ENCODE measurements at regions not wholly inside any gene's neighbourhood (a gene's known extent, or its start where the extent isn't known, plus 50 kb on each side); places are given as distances from the start of the nearest gene placed in this dataset.

DNA sequence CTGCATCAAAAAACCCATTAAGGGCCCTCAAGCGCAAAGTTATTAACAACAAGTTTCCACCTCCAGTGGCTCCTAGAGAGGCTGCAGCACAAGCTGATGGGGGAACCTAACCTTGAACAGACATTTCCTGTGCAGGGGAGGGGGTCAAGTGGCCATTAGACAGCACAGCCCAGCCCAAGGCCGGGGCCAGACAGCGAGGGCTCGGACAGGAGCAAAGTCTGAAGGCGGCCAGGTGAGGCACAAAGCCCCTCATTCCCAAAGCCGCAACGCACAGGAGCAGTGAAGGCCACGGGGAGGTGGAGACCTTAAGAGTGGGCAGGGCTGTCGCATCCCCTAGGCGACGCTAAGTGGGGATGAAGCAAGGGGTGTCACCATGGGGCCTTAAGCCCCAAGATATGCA, 73.2 kb upstream of the ZNF746 start:
- FAIRE-seq (no peak), DNase-seq (ENCODE audit: insufficient read length, low spot score) (no peak)
- no peak for TF ChIP-seq POLR2A (IDR thresholded peaks at IDR 0.05; ENCODE audit: low read depth, low read length)
- TF ChIP-seq SPI1 (IDR thresholded peaks at IDR 0.05; ENCODE audit: low read depth, low read length) = no peak
- TF ChIP-seq TAF1 (IDR thresholded peaks at IDR 0.05; ENCODE audit: low read depth, low read length) = no peak
- no peak for TF ChIP-seq PAX5 (IDR thresholded peaks at IDR 0.05; ENCODE audit: insufficient read depth, low read length, severe bottlenecking)
- no peak for TF ChIP-seq POU2F2 (IDR thresholded peaks at IDR 0.05; ENCODE audit: low read depth, low read length)
- TF ChIP-seq POLR2AphosphoS5 (IDR thresholded peaks at IDR 0.05; ENCODE audit: low read depth, low read length) = no peak

DNA sequence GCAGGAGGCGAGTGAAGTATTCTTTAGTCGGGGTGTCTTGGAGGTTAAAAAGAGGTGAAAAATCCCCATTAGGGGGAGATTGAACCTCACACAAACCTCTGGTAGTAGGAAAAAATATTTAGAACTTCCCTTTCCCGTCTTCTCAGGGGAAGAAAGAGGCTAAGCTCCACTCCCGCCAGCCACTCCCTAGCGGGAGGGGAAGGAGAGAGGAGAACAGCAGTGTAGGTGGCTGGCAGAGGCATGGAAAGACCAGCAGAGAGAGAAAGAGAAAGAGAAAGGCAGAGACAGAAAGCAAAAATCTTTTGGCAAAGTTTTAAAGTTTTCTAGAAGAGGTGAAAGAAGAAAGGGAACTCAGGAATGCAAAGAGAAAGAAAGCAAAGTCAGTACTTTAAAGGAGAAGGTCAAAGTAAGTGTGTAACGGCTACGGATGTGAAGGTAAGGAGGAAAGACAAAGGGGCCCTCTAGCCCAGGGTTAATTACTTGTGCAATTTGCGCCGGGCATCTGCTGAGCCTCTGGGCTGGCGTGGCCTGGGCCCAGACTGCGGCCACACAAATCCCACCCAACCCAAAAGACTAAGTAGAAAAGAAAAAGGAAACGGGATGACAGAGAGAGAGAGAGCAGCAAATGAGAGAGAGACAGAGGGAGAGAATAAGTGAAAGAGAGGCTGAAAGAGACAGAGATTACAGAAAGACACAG, 72.3 kb upstream of the ZNF746 start:
- DNase-seq (ENCODE audit: insufficient read length, low spot score) (no peak), FAIRE-seq (no peak)
- TF ChIP-seq PAX5 (IDR thresholded peaks at IDR 0.05; ENCODE audit: insufficient read depth, low read length, severe bottlenecking) = no peak
- TF ChIP-seq POLR2A (IDR thresholded peaks at IDR 0.05; ENCODE audit: low read depth, low read length) = no peak
- TF ChIP-seq POLR2AphosphoS5 (IDR thresholded peaks at IDR 0.05; ENCODE audit: low read depth, low read length) = no peak
- TF ChIP-seq SPI1 (IDR thresholded peaks at IDR 0.05; ENCODE audit: low read depth, low read length) = no peak
- TF ChIP-seq POU2F2 (IDR thresholded peaks at IDR 0.05; ENCODE audit: low read depth, low read length) = no peak
- no peak for TF ChIP-seq TAF1 (IDR thresholded peaks at IDR 0.05; ENCODE audit: low read depth, low read length)

DNA sequence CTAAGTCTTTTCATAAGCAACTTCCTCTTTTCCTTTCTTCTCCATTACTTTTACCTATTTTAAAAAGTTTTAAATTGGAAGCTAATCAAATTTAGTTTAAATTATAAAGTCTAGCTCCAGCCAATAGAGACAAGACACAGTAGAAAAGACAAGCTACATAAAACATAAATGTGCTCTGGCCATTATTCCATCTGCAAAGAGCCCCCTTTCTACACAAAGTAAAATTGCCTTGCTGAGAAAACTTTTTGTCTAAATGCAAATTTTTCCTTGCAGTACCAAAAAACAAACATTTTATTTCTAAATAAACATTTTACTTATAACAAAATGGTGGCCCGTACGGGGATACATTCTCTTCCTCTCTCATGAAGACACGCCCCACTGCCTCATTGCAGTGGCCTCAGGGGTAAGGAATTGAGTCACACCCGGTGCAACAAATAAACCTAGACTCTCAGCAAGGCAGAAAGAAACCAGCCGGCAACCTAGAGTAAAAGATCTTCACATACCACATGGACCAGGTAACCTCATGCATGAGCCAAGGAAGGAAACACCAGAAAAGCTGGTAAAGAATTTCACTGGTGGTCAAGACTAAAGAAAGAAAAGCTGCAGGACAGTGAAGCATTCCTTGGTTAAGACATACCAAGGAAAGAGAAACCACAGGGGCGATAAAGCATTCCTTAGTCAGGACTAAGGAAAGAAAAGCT, 71.6 kb upstream of the ZNF746 start:
- no peak for TF ChIP-seq SPI1 (IDR thresholded peaks at IDR 0.05; ENCODE audit: low read depth, low read length)
- no peak for TF ChIP-seq TAF1 (IDR thresholded peaks at IDR 0.05; ENCODE audit: low read depth, low read length)
- TF ChIP-seq PAX5 (IDR thresholded peaks at IDR 0.05; ENCODE audit: insufficient read depth, low read length, severe bottlenecking) = no peak
- TF ChIP-seq POU2F2 (IDR thresholded peaks at IDR 0.05; ENCODE audit: low read depth, low read length) = no peak
- no peak for TF ChIP-seq POLR2A (IDR thresholded peaks at IDR 0.05; ENCODE audit: low read depth, low read length)
- TF ChIP-seq POLR2AphosphoS5 (IDR thresholded peaks at IDR 0.05; ENCODE audit: low read depth, low read length) = no peak
- DNase-seq (ENCODE audit: insufficient read length, low spot score) (no peak), FAIRE-seq (no peak)

DNA sequence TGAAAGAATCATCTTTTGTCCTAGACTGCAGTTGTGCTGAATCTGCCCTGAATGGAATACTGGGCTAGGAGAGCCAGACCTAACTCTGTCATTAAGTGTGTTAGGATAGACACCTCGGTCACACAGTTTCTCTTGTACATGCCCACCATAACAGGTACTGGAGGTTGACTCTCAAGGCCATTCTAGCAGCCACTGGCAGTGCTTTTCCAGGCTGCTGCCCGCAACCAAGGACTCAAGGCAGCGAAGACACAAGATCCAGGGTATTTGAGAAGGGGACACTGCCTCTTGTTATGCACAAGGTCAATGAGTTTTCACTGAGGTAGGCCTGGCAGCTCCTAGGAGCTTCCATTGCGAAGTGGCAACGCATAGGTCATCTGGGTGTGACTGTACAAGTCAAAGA, 70.6 kb upstream of the ZNF746 start:
- DNase-seq (ENCODE audit: insufficient read length, low spot score) (no peak), FAIRE-seq (no peak)
- no peak for TF ChIP-seq POLR2A (IDR thresholded peaks at IDR 0.05; ENCODE audit: low read depth, low read length)
- TF ChIP-seq SPI1 (IDR thresholded peaks at IDR 0.05; ENCODE audit: low read depth, low read length) = no peak
- no peak for TF ChIP-seq PAX5 (IDR thresholded peaks at IDR 0.05; ENCODE audit: insufficient read depth, low read length, severe bottlenecking)
- no peak for TF ChIP-seq TAF1 (IDR thresholded peaks at IDR 0.05; ENCODE audit: low read depth, low read length)
- TF ChIP-seq POU2F2 (IDR thresholded peaks at IDR 0.05; ENCODE audit: low read depth, low read length) = no peak
- TF ChIP-seq POLR2AphosphoS5 (IDR thresholded peaks at IDR 0.05; ENCODE audit: low read depth, low read length) = no peak

DNA sequence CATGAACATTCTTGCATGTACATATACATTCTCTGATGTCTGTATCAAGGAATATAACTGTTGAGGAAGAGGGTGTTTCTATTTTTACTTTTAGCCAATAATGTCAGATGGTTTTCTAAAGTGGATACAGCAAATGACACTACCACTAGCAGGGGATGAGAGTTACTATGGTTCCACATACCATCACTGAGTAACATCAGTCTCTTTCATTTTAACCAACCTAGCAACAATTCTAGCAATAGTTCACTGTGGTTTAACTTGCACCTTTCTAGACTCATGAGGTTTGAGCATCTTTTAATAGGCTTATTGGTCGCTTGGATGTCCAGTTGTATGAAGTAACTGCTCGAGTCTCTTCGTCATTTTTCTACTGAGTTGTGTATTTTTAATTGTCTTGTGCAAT, 68.5 kb upstream of the ZNF746 start:
- FAIRE-seq = no peak
- DNase-seq (ENCODE audit: insufficient read length, low spot score) = no peak
- no peak for TF ChIP-seq PAX5 (IDR thresholded peaks at IDR 0.05; ENCODE audit: insufficient read depth, low read length, severe bottlenecking)

DNA sequence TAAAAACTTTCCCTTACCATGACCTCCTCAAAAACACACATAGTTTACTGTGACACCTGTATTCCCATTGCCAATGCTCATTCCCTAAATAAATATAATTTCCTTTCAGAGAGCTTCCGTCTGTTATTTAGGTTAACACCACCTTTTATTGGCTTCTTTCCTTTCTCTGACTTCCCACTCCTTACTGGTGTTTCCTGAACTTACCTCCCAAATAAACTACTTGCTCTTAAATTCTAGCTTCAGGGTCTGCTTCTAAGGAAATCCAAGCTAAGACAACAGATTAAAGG, 67.4 kb upstream of the ZNF746 start:
- no peak for DNase-seq (ENCODE audit: insufficient read length, low spot score)
- FAIRE-seq = no peak
- TF ChIP-seq SPI1 (IDR thresholded peaks at IDR 0.05; ENCODE audit: low read depth, low read length) = no peak
- no peak for TF ChIP-seq POLR2A (IDR thresholded peaks at IDR 0.05; ENCODE audit: low read depth, low read length)
- no peak for TF ChIP-seq TAF1 (IDR thresholded peaks at IDR 0.05; ENCODE audit: low read depth, low read length)
- TF ChIP-seq POLR2AphosphoS5 (IDR thresholded peaks at IDR 0.05; ENCODE audit: low read depth, low read length) = no peak
- no peak for TF ChIP-seq PAX5 (IDR thresholded peaks at IDR 0.05; ENCODE audit: insufficient read depth, low read length, severe bottlenecking)
- TF ChIP-seq POU2F2 (IDR thresholded peaks at IDR 0.05; ENCODE audit: low read depth, low read length) = no peak

DNA sequence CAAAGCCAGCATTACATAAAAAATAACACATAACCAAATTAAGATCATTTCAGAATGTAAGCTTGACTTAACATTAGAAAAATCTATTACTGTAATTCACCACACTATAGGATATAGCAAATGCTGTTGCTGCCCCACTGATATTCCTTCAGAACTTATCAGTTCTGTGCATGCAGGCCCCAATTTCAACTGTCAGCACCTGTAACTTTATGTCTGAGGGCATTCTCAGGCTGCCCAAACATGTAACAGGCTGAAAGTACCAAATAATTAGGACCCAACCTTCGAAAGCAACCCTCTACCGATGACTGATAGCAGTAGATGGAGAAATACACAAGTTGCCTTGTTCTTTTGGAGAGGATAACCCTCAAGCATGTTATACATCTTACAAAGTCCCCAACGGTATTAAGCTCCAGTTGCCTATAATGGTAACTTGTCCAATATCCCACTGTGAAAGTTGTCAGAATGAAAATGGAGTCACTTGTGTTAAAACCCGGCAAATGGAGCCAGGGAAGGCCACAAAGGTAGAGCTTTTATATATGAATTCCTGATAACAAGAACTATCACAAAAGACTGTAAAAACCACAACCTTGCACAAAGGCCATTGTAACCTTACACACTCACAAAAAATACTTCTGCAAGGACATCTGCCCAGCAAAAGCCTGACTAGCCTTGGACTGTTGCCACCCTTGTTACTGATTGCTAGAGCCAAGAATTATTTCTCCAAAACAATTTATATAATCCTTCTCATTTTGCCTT, 66.9 kb upstream of the ZNF746 start:
- DNase-seq (ENCODE audit: insufficient read length, low spot score) = no peak
- no peak for FAIRE-seq
- TF ChIP-seq PAX5 (IDR thresholded peaks at IDR 0.05; ENCODE audit: insufficient read depth, low read length, severe bottlenecking) (no peak), POLR2AphosphoS5 (IDR thresholded peaks at IDR 0.05; ENCODE audit: low read depth, low read length) (no peak), POU2F2 (IDR thresholded peaks at IDR 0.05; ENCODE audit: low read depth, low read length) (no peak), SPI1 (IDR thresholded peaks at IDR 0.05; ENCODE audit: low read depth, low read length) (no peak), POLR2A (IDR thresholded peaks at IDR 0.05; ENCODE audit: low read depth, low read length) (no peak)

DNA sequence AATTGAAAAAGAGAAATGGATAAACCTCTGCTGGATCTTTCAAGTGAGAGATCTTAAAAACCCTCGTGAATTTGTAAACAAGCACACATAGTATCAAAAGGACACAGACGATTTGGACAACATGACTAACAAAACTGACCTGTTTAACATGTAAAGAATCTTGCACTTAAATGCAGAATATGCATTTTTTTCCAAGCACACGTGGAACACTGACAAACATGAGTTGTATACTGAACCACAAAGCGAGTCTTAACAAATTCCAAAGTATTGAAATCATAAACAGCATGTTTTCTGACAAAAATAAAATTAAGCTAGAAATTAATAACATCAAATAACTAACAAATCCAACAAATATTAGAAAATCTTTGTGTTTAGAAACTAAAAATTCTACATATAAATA, 65.0 kb upstream of the ZNF746 start:
- FAIRE-seq = no peak
- DNase-seq (ENCODE audit: insufficient read length, low spot score) = no peak
- TF ChIP-seq POLR2A (IDR thresholded peaks at IDR 0.05; ENCODE audit: low read depth, low read length) (no peak), SPI1 (IDR thresholded peaks at IDR 0.05; ENCODE audit: low read depth, low read length) (no peak), PAX5 (IDR thresholded peaks at IDR 0.05; ENCODE audit: insufficient read depth, low read length, severe bottlenecking) (no peak), TAF1 (IDR thresholded peaks at IDR 0.05; ENCODE audit: low read depth, low read length) (no peak), POLR2AphosphoS5 (IDR thresholded peaks at IDR 0.05; ENCODE audit: low read depth, low read length) (no peak)

DNA sequence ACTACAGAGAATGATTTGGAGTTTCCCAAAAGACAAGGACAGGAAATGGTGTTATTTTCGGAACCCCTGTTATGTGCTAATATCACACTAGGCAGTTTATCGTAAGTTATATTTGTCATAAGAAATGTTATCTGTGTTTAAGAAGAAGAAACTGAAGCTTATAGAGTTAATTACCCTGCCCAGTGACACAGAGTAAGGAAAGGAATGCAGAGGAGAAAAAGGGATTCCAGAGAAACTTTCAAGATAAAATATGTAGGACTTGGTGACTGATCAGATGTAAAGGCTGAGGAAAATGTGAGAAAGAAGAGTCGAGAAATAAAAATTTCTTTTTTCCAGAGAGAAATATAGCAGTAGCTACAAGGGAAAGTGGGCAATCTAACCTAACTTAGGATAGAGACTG, 63.5 kb upstream of the ZNF746 start:
- FAIRE-seq = no peak
- no peak for DNase-seq (ENCODE audit: insufficient read length, low spot score)
- no peak for TF ChIP-seq TAF1 (IDR thresholded peaks at IDR 0.05; ENCODE audit: low read depth, low read length)
- TF ChIP-seq POLR2AphosphoS5 (IDR thresholded peaks at IDR 0.05; ENCODE audit: low read depth, low read length) = no peak
- TF ChIP-seq POU2F2 (IDR thresholded peaks at IDR 0.05; ENCODE audit: low read depth, low read length) = no peak
- no peak for TF ChIP-seq PAX5 (IDR thresholded peaks at IDR 0.05; ENCODE audit: insufficient read depth, low read length, severe bottlenecking)
- TF ChIP-seq SPI1 (IDR thresholded peaks at IDR 0.05; ENCODE audit: low read depth, low read length) = no peak
- TF ChIP-seq POLR2A (IDR thresholded peaks at IDR 0.05; ENCODE audit: low read depth, low read length) = no peak

Measured in GM12891 (cell line).